PC-9 (cell line): ENCODE measurements at regions not wholly inside any gene's neighbourhood (a gene's known extent, or its start where the extent isn't known, plus 50 kb on each side); places are given as distances from the start of the nearest gene placed in this dataset.

Source experiments
- BruUV-seq: library from RNA; stranded (reverse); fragments of 400-500 nt; replicated peaks from 2 replicates; lab custom pipeline; 2021; lab: Mats Ljungman, UMichigan
- CTCF ChIA-PET: fragments of 300-600 bp; sonication (Branson Sonifier 250); formaldehyde crosslinking; loops from one replicate; lab custom pipeline; 2022; ENCODE audit warnings: antibody characterized with exemption; lab: Charles Lee
- POLR2A ChIA-PET: fragments of 300-600 bp; sonication (Branson Sonifier 250); formaldehyde crosslinking; loops from one replicate; lab custom pipeline; 2022; ENCODE audit warnings: antibody characterized with exemption; ENCODE audit not compliant: unreplicated experiment; lab: Charles Lee
- DNase-seq, 2 experiments: peaks; one replicate each; pipeline versions ENCODE4 v3.0.0 to v3.0.0-alpha.2; 2015 to 2022; ENCODE audit warnings: mixed read lengths in 1 of 2
- H2AFZ ChIP-seq: fragments of 200-600 bp; sonication (generic); 2 replicates; pipeline ENCODE4 v1.8.1; 2017; ENCODE audit warnings: antibody characterized with exemption
- H3F3A ChIP-seq: fragments of 200-600 bp; sonication (generic); 2 replicates; pipeline ENCODE4 v1.8.1; 2017; ENCODE audit warnings: antibody characterized with exemption, mild to moderate bottlenecking, low read depth; ENCODE audit not compliant: insufficient read depth
- H3K27ac ChIP-seq: fragments of 200-600 bp; sonication (generic); 2 replicates; pipeline ENCODE4 v1.6.1; 2016; ENCODE audit warnings: mixed run types
- H3K27me3 ChIP-seq: fragments of 200-600 bp; sonication (generic); 2 replicates; pipeline ENCODE4 v1.6.1; 2016; ENCODE audit warnings: low read depth, mixed run types; ENCODE audit not compliant: insufficient read depth
- H3K36me3 ChIP-seq: fragments of 200-600 bp; sonication (generic); 2 replicates; pipeline ENCODE4 v1.6.1; 2016; ENCODE audit warnings: low read depth, mixed run types
- H3K4me1 ChIP-seq: fragments of 200-600 bp; sonication (generic); replicated peaks from 2 replicates; pipeline ENCODE4 v1.6.1; 2016; ENCODE audit warnings: mixed run types; ENCODE audit not compliant: insufficient read depth
- H3K4me2 ChIP-seq: fragments of 200-600 bp; sonication (generic); 2 replicates; pipeline ENCODE4 v1.6.1; 2017; ENCODE audit warnings: mixed run types
- H3K4me3 ChIP-seq: fragments of 200-600 bp; sonication (generic); 2 replicates; pipeline ENCODE4 v1.6.1; 2016; ENCODE audit warnings: mixed run types
- H3K79me2 ChIP-seq: fragments of 200-600 bp; sonication (generic); 2 replicates; pipeline ENCODE4 v1.6.1; 2017; ENCODE audit warnings: low read depth, mixed run types
- H3K9me2 ChIP-seq: fragments of 200-600 bp; sonication (generic); 2 replicates; pipeline ENCODE4 v1.8.1; 2017; ENCODE audit warnings: mild to moderate bottlenecking; ENCODE audit not compliant: insufficient read depth
- H3K9me3 ChIP-seq: fragments of 200-600 bp; sonication (generic); 2 replicates; pipeline ENCODE4 v1.8.1; 2016; ENCODE audit warnings: low read depth; ENCODE audit not compliant: insufficient read depth
- H4K20me1 ChIP-seq: fragments of 200-600 bp; sonication (generic); 2 replicates; pipeline ENCODE4 v1.8.1; 2017; ENCODE audit not compliant: insufficient read depth
- CTCF ChIP-seq: fragments of 200-600 bp; sonication (generic); conservative IDR thresholded peaks from 2 replicates; pipeline ENCODE4 v1.6.1; 2017; ENCODE audit warnings: mixed run types, antibody characterized with exemption, mild to moderate bottlenecking, moderate library complexity
- EZH2 ChIP-seq: fragments of 200-600 bp; sonication (generic); IDR thresholded peaks from 2 replicates; pipeline ENCODE4 v1.8.0; 2017; ENCODE audit warnings: antibody characterized with exemption, low read depth
- intact Hi-C: fragments of 100-400 bp; cut with micrococcal nuclease; formaldehyde crosslinking; loops from one replicate; pipeline ENCODE4 v1.10.0; 2022; ENCODE audit not compliant: unreplicated experiment

GRCh38 chr10:29181936-29182335 lies 106.9 kb upstream of the LYZL1 start:
- BruUV-seq, result no TSS peak
- no peaks in the 10 kb centered on the region for H4K20me1 ChIP-seq
- H3K36me3 ChIP-seq, result no peaks in the 10 kb centered on the region
- H3K4me3 ChIP-seq, result no peak overlapping the region
- no peaks in the 10 kb centered on the region for H3K4me1 ChIP-seq
- no peaks in the 10 kb centered on the region for H3F3A ChIP-seq
- no peaks in the 10 kb centered on the region for H3K27me3 ChIP-seq
- no peak overlapping the region for H3K27ac ChIP-seq
- intact Hi-C loops, result no loop called here
- H3K4me2 ChIP-seq, result no peak overlapping the region
- POLR2A ChIA-PET, result no interaction called here
- no peaks in the 10 kb centered on the region for H3K9me3 ChIP-seq
- H3K9me2 ChIP-seq, result no peaks in the 10 kb centered on the region
- H3K79me2 ChIP-seq, result no peaks in the 10 kb centered on the region
- H2AFZ ChIP-seq, result no peak overlapping the region
- DNase-seq, result no peak
- CTCF ChIA-PET, result no interaction called here
- no peak for TF ChIP-seq EZH2

GRCh38 chr10:29183301-29183945 lies 105.4 kb upstream of the LYZL1 start:
- H2AFZ ChIP-seq, result no peak overlapping the region
- ChIA-PET CTCF (no interaction called here), POLR2A (no interaction called here)
- no peak overlapping the region for H3K27ac ChIP-seq
- H3K9me2 ChIP-seq, result no peaks in the 10 kb centered on the region
- H3K4me2 ChIP-seq, result no peak overlapping the region
- TF ChIP-seq EZH2 (no peak), CTCF (no peak)
- H3K4me1 ChIP-seq, result no peaks in the 10 kb centered on the region
- no peaks in the 10 kb centered on the region for H3F3A ChIP-seq
- H3K4me3 ChIP-seq, result no peak overlapping the region
- H3K36me3 ChIP-seq, result no peaks in the 10 kb centered on the region
- no peaks in the 10 kb centered on the region for H3K27me3 ChIP-seq
- no peaks in the 10 kb centered on the region for H3K79me2 ChIP-seq
- H4K20me1 ChIP-seq, result no peaks in the 10 kb centered on the region
- no peak for DNase-seq
- intact Hi-C loops, result no loop called here
- no peaks in the 10 kb centered on the region for H3K9me3 ChIP-seq
- BruUV-seq, result no TSS peak

- no peak for DNase-seq
- POLR2A ChIA-PET, result no interaction called here
- H4K20me1 ChIP-seq, result no peaks in the 10 kb centered on the region
- no peak overlapping the region for H3K4me2 ChIP-seq
- H3K4me3 ChIP-seq, result no peak overlapping the region
- H3K4me1 ChIP-seq, result no peaks in the 10 kb centered on the region
- CTCF ChIA-PET, result no interaction called here
- no peak overlapping the region for H3K27ac ChIP-seq
- H2AFZ ChIP-seq, result no peak overlapping the region
- no peaks in the 10 kb centered on the region for H3K9me3 ChIP-seq
- H3K9me2 ChIP-seq, result no peaks in the 10 kb centered on the region
- intact Hi-C loops, result no loop called here
- H3F3A ChIP-seq, result no peaks in the 10 kb centered on the region
- H3K27me3 ChIP-seq, result no peaks in the 10 kb centered on the region
- no peak for TF ChIP-seq CTCF
- TF ChIP-seq EZH2, result no peak
- BruUV-seq, result no TSS peak
- no peaks in the 10 kb centered on the region for H3K79me2 ChIP-seq
- H3K36me3 ChIP-seq, result no peaks in the 10 kb centered on the region
Observed at GRCh38 chr10:29184205-29185000, 104.5 kb upstream of the LYZL1 start.
